GM21367 (cell line): ENCODE measurements at regions not wholly inside any gene's neighbourhood (a gene's known extent, or its start where the extent isn't known, plus 50 kb on each side); places are given as distances from the start of the nearest gene placed in this dataset.
"Not testable (repeated sequence)": the region's sequence is repeated elsewhere in the genome, so short reads cannot be mapped to it uniquely, and the experiment has no call there.

Experiments
- ATAC-seq: cut with Tn5 transposase; IDR thresholded peaks from one replicate; pipeline ENCODE4 v1.9.1; 2021; ENCODE audit not compliant: unreplicated experiment

DNA sequence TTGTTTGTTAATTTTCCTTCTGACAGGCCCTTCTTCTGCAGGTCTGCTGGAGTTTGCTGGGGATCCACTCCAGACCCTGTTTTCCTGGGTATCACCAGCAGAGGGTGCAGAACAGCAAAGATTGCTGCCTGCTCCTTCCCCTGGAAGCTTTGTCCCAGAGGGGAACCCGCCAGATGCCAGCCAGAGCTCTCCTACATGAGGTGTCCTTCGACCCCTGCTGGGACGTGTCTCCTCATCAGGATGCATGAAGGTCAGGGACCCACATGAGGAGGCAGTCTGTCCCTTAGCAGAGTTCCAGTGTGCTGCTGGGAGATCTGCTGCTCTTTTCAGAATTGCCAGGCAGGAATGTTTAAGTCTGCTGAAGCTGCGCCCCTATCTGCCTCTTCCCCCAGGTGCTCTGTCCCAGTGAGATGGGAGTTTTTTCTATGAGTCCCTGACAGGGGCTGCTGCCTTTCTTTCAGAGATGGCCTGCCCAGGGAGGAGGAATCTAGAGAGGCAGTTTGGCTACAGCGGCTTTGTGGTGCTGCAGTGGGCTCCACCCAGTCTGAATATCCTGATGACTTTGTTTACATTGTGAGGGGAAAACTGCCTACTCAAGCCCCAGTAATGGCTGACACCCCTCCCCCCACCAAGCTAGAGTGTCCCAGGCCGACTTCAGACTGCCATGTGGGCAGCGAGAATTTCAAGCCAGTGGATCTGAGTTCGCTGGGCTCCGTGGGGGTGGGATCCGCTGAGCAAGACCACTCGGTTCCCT is 772.0 kb upstream of the FAM174A start:
- no peak for ATAC-seq

DNA sequence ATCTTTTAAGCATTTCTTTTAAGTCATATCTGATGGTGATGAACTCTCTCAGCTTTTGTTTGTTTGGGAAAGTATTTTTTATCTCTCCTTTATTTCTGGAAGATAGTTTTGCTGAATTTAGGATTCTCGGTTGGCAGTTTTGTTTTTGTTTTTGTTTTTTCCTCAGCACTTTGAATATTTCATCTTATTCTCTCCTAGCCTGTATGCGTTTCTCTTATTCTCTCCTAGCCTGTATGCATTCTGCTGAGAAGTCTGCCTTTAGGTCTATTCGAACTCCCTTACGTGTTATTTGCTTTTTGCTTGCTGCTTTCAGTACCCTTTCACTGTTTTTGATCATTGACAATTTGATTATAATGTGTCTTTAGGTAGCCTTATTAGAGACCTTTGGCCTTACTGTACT is 787.8 kb upstream of the FAM174A start:
- ATAC-seq: no peak

DNA sequence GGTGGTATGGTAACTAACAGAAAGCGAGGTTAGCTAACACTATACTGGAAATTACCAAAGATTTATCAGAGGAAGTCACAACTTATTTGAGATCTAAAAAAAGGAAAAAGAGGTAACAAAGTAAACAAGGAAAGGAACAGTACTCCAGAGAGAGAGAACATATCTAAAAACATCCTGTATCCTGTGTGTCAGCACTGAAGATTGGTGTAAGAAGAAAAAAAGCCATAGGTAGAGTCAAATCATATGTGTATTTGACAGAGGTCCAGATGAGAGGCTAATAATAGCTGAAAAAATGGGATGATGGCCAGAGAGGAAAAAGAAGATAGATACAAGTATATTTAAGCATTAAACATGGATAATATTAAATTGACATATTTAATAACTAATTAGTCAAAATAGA is 802.0 kb upstream of the FAM174A start:
- not testable (repeated sequence) for ATAC-seq

DNA sequence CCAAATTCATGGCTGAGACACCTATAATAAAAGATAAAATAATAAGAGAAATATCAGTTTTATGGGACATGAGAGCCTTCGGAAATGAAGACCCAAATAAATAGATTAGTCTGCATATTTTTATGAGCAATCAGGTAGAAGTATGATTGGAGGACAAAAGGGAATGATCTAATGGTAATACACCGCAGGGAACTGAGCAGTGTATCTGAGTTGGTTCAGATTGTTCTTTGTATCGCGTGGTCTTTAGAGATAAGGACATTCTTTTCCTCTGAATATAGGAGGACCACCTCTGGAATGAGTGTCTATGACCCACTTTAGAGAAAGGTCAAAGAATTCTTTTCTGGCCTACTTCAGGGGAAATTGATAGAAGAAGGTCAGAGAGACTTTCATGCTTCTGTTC is 801.8 kb upstream of the CHD1 start:
- not testable (repeated sequence) for ATAC-seq

DNA sequence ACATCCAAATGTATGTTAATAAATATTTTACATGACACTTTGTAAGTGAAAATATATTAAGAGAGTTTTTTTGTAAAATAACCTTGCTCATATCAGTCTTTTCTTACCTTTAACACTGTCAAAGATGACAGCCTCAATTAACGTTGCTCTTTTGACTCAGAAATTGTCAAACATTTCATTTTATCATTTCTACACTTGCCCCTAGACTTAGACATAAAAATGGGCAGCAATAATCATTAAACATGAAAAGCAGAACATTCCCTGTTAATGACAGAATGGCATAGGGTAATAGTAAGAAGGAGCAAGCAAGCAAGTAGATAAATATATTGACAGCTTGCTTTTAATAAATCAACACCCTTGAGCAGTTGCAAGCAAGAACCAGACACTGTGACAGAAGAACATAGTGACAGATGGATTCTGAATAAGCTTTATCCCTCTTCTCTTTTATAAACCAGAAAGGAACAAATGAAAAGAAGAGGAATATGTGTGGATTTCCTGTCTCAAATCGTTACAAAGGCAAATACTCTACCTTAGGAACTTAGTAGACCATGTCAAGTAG is 796.0 kb upstream of the CHD1 start:
- no peak for ATAC-seq

DNA sequence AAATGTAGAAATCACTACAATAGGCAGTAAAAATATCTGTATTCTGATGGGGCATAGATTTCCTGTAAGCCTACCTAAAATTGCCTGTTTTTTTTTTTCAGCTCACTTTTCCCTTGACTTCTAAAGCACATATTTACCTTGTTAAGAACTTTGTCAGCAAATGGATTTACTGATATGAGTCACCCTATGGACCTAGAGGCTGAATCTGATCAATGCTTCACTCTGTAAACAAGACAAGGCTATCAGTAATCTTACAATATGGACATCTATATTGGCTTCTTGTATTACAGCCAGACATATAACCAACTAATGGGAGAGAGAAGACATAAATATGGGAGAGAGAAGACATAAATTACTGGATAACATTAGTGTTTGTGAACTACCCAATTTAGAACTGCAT is 792.7 kb upstream of the CHD1 start:
- no peak for ATAC-seq

DNA sequence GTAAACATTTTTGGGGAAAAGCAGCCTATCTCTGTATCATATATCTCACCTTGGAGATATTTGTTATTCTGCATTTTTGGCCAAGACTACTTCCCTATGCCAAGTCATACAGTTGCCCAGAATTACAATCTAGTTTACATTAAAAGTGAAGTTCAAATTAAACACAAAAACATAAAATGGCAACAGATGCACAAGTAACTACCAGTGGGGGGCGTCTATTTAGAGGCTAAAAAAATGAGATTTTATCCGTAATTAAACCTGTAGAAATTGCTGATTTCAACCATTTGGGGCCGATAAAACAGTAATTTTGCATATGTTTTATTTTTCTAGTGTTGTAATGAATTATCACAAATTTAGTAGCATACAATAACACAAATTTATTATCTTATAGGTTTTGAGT is 787.1 kb upstream of the CHD1 start:
- ATAC-seq: no peak

DNA sequence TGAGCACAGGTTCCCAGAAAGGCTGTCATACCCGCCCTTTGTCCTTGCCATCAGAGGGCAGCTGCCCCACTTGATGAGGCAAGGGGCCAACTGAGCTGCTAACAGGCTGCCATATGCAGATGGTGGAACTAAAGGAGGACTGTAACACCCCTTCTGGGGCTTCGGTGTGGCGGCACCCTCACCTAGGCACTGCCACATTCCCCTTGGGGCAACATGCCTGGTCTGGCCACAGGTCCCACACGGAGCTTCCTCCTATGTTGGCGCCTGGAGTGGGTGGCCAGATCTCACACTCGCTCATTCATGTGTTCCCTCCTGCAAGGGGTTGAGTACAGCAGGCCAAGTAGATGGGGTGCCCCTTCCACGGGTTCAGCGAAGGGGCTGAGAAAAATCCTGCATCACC is 777.4 kb upstream of the CHD1 start:
- no peak for ATAC-seq

DNA sequence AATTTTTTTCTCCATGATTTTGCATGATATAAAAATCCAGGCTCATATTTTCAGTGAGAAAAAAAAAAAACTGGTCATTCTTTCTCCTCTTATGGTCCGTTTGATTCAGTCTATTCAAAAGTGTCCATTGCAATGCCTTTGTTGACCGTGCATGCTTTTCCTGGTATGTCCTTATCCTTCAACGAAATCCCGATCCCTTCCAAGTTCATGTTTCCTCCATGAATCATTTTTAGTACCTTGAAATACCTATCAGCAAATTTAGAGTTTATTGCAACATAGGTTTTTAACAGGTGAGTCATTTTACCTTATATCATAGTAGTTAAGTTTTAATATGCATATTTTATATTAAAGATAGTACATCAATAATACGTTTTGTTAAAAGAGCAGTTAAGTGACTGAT is 773.8 kb upstream of the CHD1 start:
- ATAC-seq: no peak

DNA sequence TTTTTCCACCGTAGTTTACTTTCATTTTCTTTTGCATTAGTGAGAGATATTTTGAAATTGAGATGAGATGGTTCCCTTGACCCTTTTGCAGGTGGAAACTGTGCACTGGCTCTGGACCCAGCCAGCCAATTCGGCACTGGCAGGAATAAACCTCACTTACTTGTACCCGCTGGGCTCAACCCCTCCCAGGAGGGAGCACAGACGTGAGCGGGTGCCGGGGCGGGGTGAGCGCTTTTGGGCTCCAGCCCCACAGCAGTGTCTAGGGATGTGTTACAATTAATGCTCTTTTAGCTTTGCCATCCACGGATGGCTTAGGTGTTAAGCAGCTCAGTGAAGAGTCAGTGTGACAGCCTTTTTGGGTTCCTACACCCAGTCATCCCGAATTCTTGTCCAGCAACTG is 766.1 kb upstream of the CHD1 start:
- no peak for ATAC-seq

DNA sequence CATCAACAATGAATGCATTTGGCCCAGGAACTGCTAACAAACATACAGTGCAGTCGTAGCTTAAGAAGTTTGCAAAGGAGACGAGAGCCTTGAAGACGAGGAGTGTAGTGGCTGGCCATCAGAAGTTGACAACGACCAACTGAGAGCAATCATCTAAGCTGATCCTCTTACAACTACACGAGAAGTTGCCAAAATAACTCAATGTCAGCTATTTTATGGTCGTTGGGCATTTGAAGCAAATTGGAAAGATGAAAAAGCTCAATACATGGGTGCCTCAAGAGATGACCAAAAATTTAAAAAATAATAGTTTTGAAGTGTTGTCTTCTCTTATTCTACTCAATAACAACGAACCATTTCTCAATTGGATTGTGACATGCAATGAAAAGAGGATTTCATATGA is 757.7 kb upstream of the CHD1 start:
- no peak for ATAC-seq

DNA sequence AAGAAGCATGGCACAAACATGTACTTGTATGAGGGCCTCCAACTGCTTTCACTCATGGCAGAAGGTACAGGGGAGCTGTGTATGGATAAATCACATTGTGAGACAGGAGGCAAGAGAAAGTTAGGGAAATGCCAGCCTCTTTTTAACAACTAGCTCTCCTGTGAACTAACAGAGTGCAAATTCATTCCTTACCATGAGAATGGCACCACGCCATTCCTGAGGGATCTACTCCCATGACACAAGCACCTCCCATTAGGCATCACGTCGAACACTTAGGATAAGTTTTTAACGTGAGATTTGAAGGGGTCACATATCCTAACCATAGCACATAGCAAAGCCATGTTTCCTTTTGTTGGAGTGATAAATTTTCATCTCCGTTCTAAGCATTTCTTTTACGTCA is 747.2 kb upstream of the CHD1 start:
- ATAC-seq: no peak

DNA sequence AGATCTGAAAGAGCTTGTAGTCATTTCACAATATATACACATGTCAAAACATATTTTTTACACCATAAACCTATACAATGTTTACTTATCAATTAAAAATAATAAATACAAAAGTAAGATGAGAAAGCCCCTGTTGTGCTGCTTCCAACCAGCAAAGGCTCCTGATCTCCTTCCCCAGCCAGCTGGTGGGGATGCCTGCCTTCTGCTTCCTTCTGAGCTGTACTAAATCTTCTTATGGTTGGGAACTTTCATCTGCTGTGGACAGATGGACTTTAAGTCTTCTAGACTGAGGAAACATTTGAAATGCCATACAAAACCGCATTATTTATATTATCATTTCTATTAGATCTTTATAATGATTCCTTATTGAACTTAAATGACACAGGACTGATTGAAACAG is 745.3 kb upstream of the CHD1 start:
- ATAC-seq: no peak

DNA sequence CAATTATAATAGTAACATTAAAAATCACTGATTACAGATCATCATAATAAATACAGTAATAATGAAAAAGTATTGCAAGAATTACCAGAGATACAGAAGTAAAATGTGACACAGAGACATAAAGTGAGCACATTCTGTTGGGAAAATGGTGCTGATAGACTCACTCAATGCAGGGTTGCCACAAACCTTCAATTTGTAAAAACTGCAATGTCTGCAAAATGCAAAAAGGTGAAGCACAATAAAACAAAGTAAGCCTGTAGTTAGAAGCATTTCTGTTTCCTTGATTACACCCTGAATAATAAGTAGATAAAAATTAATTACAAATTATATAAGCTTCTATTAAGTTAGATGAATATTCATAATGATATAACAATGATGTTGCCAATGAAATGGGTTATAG is 736.2 kb upstream of the CHD1 start:
- ATAC-seq: no peak

DNA sequence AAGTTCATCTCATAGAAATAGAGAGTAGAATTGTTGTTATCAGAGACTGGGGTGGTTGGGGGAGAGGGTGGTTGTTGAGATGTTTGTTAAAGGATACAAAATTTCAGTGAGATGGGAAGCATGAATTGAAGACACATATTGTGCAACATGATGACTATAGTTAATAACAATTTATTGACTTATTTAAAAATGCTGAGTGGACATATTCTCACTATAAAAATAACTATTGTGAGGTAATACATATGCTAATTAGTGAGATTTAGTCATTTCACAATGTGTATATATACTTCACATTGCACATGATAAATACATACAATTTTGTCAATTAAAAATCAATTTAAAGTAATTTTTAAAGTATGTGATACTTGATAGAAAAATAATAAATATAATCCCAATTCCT is 722.5 kb upstream of the CHD1 start:
- ATAC-seq: no peak

DNA sequence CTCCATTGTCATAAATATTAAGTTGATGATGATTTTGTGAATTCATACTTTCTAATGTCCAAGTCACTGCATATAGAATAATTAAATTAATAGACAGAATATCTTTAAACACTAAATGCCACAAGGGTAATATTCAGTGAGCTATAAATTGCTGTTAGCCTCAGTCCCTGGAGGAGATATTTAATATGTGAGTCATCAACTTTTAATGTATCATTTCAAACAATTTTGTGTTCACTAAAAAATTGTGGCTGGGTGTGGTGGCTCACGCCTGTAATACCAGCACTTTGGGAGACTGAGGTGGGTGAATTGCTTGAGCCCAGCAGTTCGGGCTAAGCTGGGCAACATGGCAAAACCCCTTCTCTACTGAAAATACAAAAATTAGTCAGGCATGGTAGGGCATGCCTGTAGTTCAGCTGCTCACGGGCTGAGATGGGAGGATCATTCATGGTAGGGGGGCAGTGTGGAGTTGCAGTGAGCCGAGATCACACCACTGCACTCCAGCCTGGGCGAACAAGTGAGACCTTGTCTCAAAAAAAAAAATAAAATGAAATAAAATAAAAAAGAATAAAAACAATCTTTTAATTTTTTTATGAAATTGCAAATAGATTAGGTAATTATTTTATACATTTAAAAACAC is 717.3 kb upstream of the CHD1 start:
- no peak for ATAC-seq

DNA sequence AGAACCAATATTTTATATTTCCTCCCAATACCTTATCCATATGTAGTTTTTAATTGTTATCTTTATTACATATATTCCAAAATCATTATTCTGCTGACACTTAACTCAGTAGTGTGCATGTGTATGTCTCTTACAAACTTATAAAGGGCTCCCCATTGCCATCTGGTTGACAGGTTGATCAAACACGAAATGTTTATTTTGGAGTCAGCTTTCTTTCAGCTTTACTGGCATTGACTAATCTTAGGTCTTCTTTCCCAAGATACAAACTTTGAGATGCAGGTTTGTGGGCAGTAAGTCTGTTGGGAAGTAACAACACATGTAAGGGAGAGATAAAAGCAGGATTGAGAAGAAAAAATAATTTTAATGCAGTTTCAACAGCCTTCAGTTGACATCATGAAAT is 716.0 kb upstream of the CHD1 start:
- ATAC-seq: no peak

DNA sequence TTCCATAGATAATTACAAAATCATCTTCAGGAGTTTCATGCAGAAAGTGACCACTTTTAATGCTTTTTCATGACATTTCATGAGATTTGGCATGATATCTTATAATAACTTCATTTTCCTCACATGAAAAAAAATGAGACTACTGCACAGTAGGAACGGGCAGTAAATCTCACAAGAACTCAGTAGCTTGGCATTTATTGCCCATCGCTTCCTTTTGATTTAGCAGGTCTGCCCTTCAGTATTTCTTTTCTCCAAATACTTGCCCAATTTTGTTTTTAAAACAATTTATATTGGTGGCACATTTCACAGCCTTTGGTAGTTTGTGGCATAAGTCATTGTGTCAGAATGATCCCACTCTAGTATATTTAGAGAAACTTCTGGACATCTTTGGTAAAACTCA is 711.8 kb upstream of the CHD1 start:
- no peak for ATAC-seq

DNA sequence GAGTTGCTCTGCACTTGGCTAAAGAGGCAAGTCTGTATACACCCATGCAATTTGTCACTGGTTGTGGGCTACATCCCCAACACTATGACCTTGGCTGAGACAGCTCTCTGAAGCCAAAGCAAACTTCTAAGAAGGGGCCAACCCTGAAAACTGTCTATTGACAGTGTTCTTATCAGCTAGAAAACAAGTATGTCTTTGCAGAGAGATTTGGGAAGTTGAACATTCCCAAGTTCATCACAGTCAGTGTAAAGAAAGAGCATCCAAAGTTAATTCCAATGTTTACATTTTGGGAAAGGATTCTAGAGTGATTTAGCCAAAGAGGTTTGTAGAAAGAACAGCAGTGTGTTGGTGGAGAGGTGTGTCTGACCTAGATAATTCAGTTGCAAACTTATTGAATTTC is 711.1 kb upstream of the CHD1 start:
- no peak for ATAC-seq

DNA sequence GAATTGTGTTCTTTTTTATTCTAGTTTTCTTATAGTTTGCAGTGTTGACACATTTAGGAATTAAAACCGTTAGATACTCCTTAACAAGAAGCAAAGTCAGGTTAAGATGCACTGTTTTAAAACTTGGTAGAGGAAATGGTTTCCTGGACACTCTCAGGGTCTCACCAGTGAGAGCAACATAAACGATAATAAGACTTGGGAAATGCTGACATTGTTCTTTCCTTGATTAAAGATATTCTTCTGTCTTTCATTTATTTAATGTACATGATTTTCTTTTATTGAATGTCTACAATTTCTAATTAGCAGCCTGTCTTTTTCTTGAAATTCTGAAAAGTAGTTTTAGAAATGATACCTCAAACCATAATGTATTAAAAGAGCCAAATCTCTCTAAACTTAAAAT is 707.9 kb upstream of the CHD1 start:
- no peak for ATAC-seq

DNA sequence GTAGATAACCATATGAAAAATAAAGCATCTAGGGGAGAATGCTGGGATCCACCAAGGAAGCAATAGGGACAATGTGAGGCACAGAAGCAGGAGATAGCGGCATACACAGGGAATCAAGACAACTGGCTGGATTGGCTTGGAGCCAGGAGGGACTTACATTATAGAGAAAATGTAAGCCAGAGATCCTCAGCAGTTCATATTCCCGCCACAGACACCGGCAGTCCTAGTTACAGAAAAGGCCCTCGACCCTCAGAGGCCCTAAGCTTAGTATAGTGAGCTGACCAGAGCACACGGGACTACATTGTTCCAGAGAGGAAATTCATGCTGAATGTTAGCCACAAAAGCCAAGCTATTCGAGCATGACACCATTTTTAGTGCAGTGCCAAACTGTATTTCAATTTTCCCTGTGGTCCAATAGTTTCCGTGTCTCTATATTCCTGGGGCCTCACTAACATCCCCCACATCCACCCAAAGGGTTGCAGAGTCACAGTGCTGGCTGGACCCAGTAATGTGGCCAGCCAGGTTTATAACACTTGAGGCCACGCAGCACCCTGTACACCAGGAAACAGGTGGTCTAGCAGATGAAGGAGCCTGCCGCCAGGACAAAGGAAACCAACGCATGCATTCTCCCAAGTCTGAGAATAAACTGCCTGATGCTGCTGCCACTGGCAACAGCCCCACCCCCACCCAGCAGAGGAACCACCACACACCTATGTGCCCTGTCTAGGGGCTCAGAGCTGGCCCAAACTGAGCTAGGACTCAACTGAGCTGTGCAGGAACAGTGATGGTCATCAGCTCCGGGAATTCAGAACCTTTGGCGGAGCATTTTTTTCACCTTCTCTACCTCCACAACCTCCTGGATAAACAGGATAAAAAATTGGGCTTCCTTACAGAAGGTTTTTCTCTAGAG is 693.2 kb upstream of the CHD1 start:
- no peak for ATAC-seq

DNA sequence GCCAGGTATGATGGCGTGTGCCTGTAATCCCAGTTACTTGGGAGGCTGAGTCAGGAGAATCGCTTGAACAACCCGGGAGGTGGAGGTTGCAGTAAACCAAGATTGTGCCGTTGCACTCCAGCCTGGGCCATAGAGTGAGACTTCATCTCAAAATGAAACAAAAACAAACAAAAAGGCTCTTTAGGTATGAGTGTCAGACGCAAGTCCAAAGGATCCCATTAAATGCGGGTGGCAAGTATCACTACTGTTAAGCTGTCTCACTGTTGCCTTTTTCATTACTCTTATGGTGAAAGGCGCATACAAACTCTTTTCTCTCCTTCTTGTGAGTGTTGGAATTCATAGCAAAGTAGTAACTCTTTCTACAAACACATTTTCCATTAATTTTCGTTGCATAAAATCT is 688.5 kb upstream of the CHD1 start:
- no peak for ATAC-seq
